NCI-H1105 treated with DMSO at 0.1 percent for 48 hours (cell line): ENCODE measurements at regions not wholly inside any gene's neighbourhood (a gene's known extent, or its start where the extent isn't known, plus 50 kb on each side); places are given as distances from the start of the nearest gene placed in this dataset.
A peak's percentile ranks its signal among the peaks of the same experiment; 100 is the strongest.

Experiments used
- DNase-seq: peaks from one replicate; lab custom pipeline; 2025; lab: John Stamatoyannopoulos, UW

GRCh38 chr20:52572687-52573086 lies 381.1 kb upstream of the ZFP64 start:
- DNase-seq: no peak

GRCh38 chr20:52569201-52569600 lies 377.6 kb upstream of the ZFP64 start:
- no peak for DNase-seq

DNA sequence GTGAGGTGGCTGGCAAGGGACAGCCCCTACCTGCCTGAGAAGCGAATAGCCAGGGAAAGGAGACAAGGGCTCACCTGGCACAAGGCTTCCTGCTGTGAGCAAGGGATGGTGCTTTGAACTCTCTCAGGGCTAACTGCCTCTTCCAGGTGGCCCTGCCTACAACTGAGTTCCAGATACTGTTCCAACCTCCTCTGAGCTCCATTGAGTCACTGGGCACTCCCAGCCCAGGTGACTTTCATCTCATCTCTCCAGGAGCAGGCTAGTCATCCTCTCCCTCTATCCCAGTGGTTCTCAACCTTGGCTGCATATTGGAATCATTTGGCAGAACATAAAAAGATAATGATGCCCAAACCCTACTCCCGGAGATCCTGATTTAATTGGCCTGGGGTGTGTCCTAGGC lies 374.0 kb upstream of the ZFP64 start:
- no peak for DNase-seq

GRCh38 chr20:52564594-52564993 lies 373.0 kb upstream of the ZFP64 start:
- no peak for DNase-seq

- no peak for DNase-seq
Observed at GRCh38 chr20:52552181-52552872, 360.7 kb upstream of the ZFP64 start.

DNA sequence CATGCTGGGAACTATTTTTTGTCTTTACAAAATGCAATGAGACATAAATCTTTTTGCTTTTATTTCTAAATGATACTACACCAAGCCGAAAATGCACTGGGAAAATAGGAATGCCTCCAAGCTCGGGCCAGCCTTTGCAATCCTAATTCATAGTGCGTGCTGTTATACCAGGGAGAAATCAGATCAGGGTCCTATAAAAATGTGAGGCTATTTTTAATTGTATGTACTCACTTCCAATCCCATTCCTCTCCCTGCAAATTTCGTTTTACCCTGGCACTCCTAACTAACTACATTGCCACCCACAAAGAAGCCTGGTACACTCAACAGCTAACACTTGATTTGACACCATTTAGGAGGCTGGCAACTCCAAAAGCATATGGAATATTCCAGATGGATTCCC lies 350.6 kb upstream of the ZFP64 start:
- DNase-seq: no peak

DNA sequence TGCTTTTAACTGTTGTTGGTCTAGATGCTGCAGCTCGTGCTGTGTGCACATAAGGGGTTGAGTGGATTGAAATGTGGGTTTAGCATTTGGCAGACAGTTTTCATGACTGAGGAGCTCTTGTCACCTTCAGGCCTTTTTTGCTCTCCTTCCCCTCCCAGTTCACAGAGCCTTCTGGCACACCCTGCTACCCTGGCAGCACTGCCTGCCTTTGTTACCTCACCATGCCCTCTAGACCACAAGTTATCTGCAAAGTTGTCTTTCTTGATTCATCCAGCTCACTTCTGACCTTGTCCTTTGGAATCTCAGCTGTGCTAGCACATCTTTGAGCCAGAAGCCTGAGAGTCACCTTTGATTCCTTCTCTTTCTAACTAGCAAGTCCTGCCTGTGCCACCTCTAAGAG lies 348.9 kb upstream of the ZFP64 start:
- no peak for DNase-seq

DNA sequence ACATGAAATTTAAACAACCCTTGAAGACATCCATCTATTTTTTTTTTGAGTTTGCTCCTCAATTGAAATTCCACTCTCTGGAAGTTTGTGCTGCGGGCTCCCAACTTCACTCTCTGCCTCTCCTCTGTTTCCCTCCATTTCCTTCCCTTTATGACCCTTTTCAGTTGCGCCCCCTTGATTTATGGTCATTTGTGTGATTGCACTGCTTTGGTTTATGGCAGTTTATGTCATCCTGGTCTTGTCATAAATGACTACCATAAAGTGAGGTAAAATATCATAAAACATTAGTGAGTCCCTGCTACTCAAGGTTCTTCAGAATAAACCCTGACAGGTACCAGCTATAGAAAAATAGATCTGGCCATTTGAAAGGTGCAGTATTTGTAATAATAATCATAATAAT lies 348.3 kb upstream of the ZFP64 start:
- no peak for DNase-seq

GRCh38 chr20:52536841-52537400 lies 345.3 kb upstream of the ZFP64 start:
- DNase-seq: no peak

GRCh38 chr20:52536040-52536439 lies 344.5 kb upstream of the ZFP64 start:
- DNase-seq: no peak

DNA sequence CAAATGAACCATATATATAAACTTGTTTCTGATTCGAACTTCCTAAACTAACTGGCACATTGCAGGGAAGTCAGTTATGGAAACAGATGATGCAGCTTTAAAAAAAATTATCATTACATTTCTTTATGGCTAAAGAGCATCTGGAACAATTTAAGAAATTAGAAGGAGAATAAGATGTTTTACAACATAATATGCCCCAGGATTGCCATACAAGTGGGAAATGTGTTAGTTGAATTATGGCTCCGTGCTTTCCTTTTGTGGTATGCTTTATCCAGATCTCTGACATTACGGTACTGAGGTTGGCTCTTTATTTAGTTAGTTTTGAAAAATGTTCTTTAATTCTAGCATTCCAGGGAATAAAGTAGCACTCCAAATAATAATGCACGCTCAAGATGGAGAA lies 343.0 kb upstream of the ZFP64 start:
- DNase-seq: no peak

- DNase-seq: no peak
Observed at GRCh38 chr20:52533401-52533800, 341.8 kb upstream of the ZFP64 start.

- DNase-seq: no peak
Observed at GRCh38 chr20:52532674-52533073, 341.1 kb upstream of the ZFP64 start.

DNA sequence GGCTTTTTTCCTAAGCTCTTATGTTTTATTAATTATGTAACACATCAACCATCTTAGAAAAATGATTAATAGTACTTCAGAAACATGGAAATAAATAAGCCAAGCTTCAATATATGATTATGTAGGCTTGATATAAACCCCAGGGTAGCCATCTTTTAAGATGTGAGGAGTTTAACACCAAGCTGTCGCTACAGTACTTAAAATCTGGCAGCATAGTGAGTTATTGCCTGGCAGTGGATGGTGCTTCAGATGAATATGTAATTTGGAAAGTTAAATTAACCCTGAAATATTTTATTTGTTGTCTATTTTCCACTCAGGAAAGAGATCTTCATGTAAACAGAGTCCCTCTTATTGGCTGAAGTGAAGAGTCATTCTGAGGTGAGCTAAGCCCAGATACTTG lies 339.0 kb upstream of the ZFP64 start:
- DNase-seq: no peak

GRCh38 chr20:52529826-52530225 lies 338.2 kb upstream of the ZFP64 start:
- no peak for DNase-seq

- DNase-seq: no peak
Observed at GRCh38 chr20:52524861-52525260, 333.3 kb upstream of the ZFP64 start.

GRCh38 chr20:52518735-52519134 lies 327.2 kb upstream of the ZFP64 start:
- DNase-seq: no peak

GRCh38 chr20:52515877-52516276 lies 324.3 kb upstream of the ZFP64 start:
- DNase-seq: no peak

DNA sequence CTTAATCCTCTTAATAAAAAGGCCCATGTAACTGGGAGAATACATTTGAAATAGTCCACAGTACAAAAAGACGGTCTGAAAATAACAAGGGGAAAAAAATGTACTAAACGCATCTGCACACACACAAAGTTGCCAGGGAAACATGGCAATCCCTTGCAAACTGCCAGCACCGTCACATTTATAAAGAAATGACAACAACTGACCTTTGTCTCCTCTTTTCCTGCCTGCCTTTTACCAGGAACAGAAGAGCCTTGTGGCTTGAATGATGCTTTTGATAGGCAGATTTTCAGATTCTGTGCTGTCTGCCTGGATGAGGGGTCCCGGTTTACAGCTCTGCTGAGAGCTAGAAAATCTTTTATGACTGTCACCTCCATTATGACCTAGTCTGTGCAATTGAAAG lies 308.6 kb upstream of the ZFP64 start:
- DNase-seq: no peak

DNA sequence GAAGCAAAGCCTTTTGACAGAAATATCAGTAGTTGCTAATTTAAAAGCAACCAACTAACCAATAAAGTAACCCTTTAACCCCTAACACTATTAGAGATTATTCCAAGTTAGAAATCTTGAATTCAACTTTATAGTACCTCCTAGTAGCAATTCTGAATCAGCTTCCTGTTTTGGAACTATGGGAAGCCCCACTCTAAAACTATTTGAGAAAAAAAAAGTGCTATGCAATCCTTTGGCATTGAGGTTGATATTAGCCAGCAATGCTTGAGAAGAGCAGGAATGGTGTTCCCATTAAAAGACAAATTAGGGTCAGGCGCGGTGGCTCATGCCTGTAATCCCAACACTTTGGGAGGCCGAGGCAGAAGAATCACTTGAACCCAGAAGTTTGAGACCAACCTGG lies 306.2 kb upstream of the ZFP64 start:
- no peak for DNase-seq

DNA sequence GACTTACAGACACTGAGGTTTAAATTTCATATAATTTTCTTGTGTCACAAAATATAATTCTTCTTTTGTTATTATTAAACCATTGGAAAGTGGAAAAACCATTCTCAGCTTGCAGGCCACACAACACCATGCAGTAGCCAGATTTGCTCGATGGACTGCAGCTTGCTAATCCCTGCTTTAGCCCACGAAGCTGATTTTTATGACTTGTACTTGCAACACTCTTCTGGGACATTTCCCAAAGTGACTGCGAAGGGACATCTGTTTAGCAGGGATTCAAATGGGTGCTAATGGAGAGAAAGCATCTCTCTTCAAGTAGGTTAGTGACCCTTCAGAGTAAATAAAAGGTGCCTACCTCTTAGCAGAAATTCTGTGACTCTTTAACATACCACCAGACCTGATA lies 304.6 kb upstream of the ZFP64 start:
- no peak for DNase-seq

DNA sequence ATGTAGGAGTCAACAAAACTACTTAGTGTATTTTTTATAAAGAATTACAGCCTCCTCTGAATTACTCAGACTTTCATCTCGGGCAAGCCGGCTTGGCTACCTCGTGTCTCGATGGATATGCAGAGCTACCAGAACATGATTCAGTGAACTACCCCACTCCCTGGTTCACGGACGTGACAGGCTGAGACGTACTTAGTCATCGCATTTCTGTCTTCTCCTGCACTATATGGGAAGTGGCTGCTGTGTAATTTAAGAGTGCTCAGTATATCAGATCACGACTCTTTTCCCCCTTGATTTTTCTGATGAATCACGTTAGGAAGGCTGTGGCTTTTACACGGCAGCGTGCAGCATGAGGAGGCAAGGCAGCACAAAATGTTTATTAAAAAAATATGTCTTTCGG lies 302.7 kb upstream of the ZFP64 start:
- no peak for DNase-seq

GRCh38 chr20:52493171-52493721 lies 301.7 kb upstream of the ZFP64 start:
- peak; percentile 97 for DNase-seq
